ENCODE measurements at regions not wholly inside any gene's neighbourhood (a gene's known extent, or its start where the extent isn't known, plus 50 kb on each side); places are given as distances from the start of the nearest gene placed in this dataset.

DNA sequence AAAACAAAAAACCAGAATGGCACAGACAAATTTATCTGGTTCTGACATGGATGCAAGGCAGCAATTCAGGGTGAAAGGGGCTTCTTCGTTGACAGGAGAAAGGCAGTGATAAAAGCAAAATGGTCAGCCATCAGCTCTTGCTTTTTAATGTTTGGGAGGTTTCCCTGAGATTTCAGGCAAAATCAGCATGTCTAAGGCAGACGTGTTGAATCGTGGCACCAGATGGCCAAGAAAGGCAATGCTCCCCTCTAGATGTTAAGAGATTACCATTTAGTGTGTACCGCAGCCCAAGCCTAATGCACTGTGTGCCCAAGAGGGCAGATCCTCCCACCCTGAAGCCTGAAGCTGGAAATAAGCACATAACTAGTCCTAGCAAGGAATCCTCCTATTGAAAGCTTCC lies 88.8 kb upstream of the GALNT18 start:
- peak; percentile 36 for DNase-seq

DNA sequence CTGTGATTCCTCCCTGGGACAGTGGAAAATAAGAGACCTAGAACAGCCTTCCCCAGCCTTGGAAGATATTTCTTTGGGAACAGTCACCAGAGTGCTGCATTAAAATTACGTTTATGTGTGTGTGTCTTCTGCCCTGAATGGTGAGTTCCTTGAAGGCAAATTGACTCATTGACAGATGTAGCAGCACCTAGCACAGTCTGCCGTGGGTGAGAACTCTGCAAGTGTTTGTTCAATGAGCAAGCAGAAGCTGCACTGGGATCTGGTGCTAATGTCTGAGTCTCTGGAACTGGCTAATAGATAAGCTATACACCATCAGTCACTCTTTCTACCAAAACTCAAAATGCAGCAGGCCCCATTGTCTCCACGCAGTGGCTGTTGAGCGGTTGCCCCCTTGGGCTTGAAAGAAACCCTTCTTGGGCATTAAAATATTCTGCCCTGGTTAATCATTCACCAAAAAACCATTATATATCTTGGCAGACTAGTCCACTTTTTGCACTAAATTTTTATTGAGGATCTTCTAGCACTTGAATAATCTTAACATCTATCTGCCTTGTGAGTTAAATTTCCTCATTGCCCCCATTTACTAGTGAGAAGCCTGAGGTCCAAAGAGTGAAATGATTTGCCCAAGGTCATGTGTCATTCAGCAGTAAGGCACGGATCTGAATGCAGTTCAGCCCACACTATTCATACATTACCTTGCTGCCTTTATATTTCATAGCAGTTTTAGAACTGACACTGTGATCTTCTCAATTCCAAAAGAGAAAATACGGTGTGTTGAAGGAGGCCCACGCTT lies 87.8 kb upstream of the GALNT18 start:
- no peak for DNase-seq

DNA sequence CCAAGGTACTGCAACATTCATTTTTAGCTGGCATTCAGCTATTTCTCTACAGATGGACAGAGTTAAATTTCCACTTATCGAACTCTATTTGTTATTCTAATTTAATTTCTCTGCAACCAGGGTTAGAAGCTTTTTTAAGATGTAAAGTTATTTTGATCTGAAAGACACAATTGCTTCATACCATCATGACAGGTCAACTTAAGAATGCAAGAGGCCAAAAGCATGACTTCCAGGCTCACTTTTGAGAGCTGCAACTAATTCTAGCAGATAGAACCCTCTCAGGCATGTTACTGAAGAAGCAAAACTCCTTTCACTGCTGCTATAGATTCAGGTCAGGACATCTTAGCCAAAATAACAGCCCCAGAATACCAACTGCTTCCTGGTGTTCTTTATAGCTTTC lies 86.5 kb upstream of the GALNT18 start:
- no peak for DNase-seq

DNA sequence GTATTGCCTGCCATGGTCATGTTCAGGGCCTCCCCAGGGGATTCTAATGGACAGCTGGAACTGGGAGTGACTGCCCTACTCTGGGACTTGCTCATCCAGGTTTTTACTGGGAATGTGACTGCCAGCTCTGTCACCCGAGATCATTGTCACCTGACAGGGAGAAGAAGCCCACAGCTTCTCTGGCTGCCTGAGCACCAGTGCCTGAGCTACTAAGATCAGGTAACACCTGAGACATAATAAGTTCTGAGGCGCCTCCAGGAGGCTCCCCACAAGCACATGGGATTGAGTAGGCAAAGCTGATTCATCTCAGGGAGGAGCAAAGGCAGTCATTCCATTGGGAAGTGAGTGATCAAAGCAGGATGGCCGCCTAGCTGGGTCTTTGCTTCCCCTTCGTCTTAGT lies 84.2 kb upstream of the GALNT18 start:
- DNase-seq: no peak

DNA sequence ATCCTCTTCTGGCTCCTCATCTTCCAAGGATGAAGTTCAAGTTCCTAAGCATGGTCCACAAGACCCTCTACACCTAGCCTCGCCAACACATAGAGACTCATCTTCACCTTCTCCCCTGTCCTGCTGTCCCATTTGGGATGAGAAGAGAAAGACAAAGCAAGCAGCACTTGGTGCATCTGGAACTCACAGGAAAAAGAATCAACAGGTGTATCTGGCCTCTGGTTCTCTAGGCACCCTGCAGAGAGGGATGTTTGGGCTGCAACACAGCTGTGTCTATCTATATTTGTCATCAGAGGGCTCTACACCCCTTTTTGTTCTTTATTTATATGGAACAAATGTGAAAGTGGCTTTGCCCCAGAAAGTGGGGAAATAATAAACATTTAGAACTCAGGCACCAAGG lies 82.1 kb upstream of the GALNT18 start:
- no peak for DNase-seq

DNA sequence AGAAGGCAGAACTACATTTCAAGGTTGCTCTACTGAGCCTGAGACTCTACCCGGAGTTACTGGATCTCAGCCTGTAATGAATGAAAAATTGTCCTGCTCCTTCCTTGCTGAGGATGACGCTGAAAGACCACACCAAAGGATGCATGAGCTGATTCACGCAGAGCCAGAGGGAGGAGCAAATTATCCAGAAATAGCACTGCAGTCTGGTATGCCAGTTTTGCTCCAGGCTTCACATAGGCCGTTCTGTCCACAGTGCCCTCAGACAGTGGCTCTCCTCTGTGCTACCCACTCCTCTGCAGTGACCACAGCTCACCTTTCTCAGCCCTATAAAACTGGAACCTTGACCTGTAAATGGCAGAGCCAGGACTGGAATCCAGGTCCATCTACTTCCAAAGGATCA lies 79.3 kb upstream of the GALNT18 start:
- DNase-seq: no peak

DNA sequence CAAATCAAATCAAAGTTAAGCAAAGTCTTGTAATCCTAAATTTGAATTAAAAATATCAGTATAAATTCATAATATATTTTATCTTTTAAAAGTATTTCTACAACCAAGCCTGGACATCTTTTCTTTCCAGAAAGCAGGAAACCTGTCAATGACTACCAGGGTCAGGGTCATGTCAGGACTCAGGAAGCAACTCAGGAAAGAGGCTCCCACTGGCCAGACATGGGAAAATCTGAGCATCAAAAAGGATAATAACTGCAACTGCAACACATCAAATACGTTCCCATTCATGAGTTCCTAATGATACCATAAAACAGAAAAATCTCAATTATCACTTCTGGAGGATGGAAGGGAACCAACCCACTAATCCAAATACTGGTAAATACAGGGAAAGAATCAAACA lies 76.0 kb upstream of the GALNT18 start:
- no peak for DNase-seq

DNA sequence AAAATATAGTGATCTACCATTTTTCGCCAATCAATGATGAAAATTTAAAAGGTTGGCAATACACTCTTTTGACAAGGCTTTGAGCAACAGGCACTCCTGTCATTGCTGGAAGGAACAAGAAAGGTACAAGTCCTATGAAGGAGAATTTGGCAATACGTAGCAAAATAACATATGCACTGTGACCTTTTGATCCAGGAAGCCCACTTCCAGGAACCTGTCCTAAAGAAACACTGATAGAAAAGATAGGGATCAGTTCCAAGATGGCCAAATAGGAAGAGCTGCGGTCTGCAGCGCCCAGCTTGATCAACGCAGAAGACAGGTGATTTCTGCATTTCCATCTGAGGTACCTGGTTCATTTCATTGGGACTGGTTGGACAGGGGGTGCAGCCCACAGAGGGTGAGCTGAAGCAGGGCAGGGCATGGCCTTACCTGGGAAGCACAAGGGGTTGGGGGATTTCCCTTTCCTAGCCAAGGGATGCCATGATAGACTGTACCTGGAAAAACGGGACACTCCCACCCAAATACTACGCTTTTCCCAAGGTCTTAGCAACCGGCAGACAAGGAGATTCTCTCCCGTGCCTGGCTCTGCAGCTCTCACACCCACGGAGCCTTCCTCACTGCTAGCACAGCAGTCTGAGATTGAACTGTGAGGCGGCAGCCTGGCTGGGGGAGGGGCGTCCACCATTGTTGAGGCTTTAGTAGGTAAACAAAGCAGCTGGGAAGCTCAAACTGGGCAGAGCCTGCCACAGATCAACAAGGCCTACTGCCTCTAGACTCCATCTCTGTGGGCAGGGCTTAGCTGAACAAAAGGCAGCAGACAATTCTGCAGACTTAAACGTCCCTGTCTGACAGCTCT lies 69.7 kb upstream of the GALNT18 start:
- DNase-seq: peak; percentile 46

DNA sequence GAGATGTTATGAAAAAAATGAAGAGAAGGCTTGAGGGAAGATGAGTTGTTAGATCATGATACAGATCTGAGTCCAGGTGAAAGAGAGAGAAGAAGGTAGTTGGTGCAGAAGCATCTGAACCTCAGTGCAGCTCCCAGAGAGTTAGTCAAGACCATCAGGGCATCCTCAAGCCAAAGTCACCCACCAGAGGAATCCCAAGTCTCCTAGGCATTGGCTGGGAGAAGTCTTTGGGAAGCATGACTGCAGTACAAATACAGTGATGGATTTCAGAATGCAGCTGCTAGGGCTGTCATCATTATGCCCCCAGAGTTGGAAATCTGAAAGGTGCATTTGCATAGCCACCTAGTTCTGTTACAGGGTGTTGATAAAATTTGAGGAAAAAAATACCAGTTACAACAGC lies 59.7 kb upstream of the GALNT18 start:
- DNase-seq: no peak

DNA sequence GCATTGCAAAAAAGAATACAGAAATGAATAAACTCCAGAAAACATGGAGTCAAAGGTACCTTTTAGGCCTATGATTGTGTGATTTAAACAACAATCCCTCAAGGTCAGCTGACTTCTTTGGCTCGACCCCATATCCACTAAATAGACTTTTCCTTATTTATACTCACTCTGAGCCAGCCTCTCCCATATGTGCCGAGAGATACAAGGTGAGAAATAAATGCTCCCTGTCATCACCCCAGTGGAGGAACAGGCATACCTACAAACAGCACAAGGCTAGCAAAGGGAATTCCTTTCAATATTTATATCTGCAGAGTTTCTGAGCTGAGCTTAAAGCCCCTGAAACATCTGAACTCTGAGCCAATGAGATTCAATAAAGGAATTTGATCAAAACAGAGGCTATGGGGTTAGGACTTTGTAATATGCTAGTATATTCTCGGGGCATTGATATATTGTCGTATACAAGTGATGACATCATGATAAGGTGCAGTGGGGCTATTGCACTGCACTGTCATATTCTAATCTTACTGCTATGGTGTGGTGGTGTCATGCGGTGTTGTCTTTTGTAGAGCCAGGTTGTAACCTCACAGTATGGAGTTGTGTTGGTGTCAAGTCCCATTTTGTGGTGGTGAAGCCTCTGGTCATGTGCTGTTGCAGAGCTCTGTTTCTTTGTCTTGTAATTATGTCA lies 56.0 kb upstream of the GALNT18 start:
- no peak for DNase-seq

DNA sequence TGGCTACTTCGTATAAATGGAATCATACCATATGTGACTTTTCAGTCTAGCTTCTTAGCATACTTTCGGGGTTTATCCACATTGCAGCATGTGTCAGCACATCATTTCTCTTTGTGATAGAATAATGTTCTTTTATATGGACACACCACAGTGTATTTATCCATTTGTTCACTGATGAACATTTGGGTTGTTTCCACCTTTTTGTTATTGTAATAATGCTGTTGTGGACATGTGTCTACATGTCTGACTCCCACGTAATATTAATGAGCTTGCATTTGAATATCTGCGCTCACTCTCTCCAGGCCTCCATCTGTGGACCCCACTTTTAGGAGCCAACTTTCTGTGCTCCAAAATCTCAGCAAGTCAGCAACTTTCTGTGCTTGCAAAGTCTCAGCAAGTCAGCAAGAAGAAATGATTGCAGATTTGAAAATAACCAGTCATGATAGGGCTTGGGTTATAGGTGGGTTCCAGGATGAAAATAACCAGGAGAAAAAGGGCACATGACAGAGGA lies 53.9 kb upstream of the GALNT18 start:
- no peak for DNase-seq

DNA sequence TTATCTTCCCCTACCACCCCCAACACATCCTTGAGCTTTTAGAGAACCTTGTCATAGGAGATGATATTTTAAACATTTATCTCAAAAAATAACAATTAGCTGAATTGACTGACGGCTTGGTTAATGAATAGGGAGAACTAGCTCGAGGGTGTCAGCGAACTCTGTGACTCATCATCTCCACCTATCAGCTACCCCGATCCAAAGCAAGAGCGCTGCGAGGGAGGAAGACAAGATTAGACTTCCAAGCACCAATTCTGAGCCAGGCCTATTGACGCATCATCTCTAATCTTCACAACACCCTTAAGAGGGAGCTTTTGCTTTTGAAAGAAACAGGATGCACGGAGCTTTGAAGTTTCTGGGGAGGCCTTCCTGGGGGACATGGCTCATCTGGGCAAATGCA lies 51.0 kb upstream of the GALNT18 start:
- no peak for DNase-seq

DNA sequence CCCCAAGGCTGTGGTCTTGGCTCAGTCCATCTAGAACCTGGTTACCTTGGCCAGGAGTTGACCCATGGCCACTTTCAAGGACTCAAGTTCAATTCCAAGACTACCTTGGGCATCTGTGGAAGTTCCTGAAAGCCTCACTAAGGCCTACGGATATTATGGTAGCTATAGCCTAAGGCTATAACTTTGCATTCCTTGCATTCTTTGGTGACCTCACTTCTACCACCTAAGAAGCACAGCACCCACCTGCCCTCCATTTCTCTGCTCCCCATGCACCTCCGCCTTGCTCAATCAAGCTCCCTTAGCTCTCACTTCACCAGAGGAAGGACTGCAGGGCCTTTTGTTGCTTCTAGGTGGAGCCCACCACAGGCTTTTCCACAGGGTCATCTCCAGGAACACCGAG lies 50.3 kb upstream of the GALNT18 start:
- no peak for DNase-seq

Data from NCI-H82 (cell line).